BJ (cell line): ENCODE measurements at regions not wholly inside any gene's neighbourhood (a gene's known extent, or its start where the extent isn't known, plus 50 kb on each side); places are given as distances from the start of the nearest gene placed in this dataset.
"Not testable (repeated sequence)": the region's sequence is repeated elsewhere in the genome, so short reads cannot be mapped to it uniquely, and the experiment has no call there.

Experiments used
- CTCF ChIA-PET: fragments of 350-600 bp; formaldehyde crosslinking; extraction: SDS; loops from one replicate; lab custom pipeline; 2021; ENCODE audit warnings: antibody characterized with exemption, inconsistent platforms; lab: Yijun Ruan, JAX
- POLR2A ChIA-PET: fragments of 300-600 bp; sonication (Branson Sonifier 250); formaldehyde crosslinking; extraction: SDS; loops from one replicate; lab custom pipeline; 2021; ENCODE audit warnings: antibody characterized with exemption; lab: Charles Lee
- DNase-seq: peaks from one replicate; pipeline ENCODE4 v3.0.0-alpha.2; 2011; ENCODE audit warnings: low read depth
- H3K27me3 ChIP-seq: 2 replicates; pipeline ENCODE4 v1.6.0; 2011; ENCODE audit warnings: low read length; ENCODE audit not compliant: control insufficient read depth, insufficient read depth
- H3K36me3 ChIP-seq: 2 replicates; pipeline ENCODE4 v1.5.1; 2011; ENCODE audit warnings: low read length; ENCODE audit not compliant: control insufficient read depth, insufficient read depth
- H3K4me3 ChIP-seq: 2 replicates; pipeline ENCODE4 v1.5.1; 2011; ENCODE audit warnings: low read depth, mild to moderate bottlenecking, control low read depth, low read length
- CTCF ChIP-seq: IDR thresholded peaks from 2 replicates; pipeline ENCODE4 v1.5.1; 2011; ENCODE audit warnings: low read depth, mild to moderate bottlenecking, control low read depth, inconsistent platforms, low read length, moderate library complexity; ENCODE audit not compliant: insufficient read depth

- Histone ChIP-seq H3K4me3 (no peak overlapping the region), H3K36me3 (no peaks in the 10 kb centered on the region), H3K27me3 (no peaks in the 10 kb centered on the region)
- ChIA-PET POLR2A (no interaction called here), CTCF (no interaction called here)
- DNase-seq: no peak
- no peak for TF ChIP-seq CTCF
Measured at GRCh38 chrX:40908857-40909475, 173.6 kb upstream of the MED14 start.

GRCh38 chrX:40912166-40912565, 173.1 kb upstream of the USP9X start:
- ChIA-PET CTCF (interaction anchor here (1.1 kb wide), 1 partner anchor 27 kb away, joined by 3 read pairs; no protein-coding TSS in a partner anchor), POLR2A (no interaction called here)
- Histone ChIP-seq H3K27me3 (no peaks in the 10 kb centered on the region), H3K36me3 (no peaks in the 10 kb centered on the region), H3K4me3 (no peak overlapping the region)
- no peak for TF ChIP-seq CTCF
- DNase-seq: no peak

- CTCF ChIA-PET: interaction anchor here (1.1 kb wide), 1 partner anchor 27 kb away, joined by 3 read pairs; no protein-coding TSS in a partner anchor
- Histone ChIP-seq H3K4me3 (no peak overlapping the region), H3K36me3 (no peaks in the 10 kb centered on the region), H3K27me3 (no peaks in the 10 kb centered on the region)
- no peak for DNase-seq
- POLR2A ChIA-PET: no interaction called here
- TF ChIP-seq CTCF: no peak
Measured at GRCh38 chrX:40912576-40912975, 172.7 kb upstream of the USP9X start.

- no peak overlapping the region for H3K4me3 ChIP-seq
- no peaks in the 10 kb centered on the region for H3K36me3 ChIP-seq
- no peak for DNase-seq
- H3K27me3 ChIP-seq: no peaks in the 10 kb centered on the region
- TF ChIP-seq CTCF: no peak
- ChIA-PET POLR2A (no interaction called here), CTCF (interaction anchor here (0.6 to 1.2 kb wide), 2 partner anchors 28 to 148 kb away, joined by 3 read pairs; no protein-coding TSS in a partner anchor)
Measured at GRCh38 chrX:40920351-40920750, 164.9 kb upstream of the USP9X start.

- CTCF ChIA-PET: no interaction called here
- DNase-seq: no peak
- H3K36me3 ChIP-seq: no peaks in the 10 kb centered on the region
- H3K27me3 ChIP-seq: no peaks in the 10 kb centered on the region
- POLR2A ChIA-PET: no interaction called here
- no peak overlapping the region for H3K4me3 ChIP-seq
- TF ChIP-seq CTCF: peak; percentile 36; the same call in 1 of the 2 replicates
Measured at GRCh38 chrX:40922307-40922706, 162.9 kb upstream of the USP9X start.

- H3K36me3 ChIP-seq, H3K4me3 ChIP-seq, POLR2A ChIA-PET, DNase-seq, H3K27me3 ChIP-seq: not testable (repeated sequence)
- CTCF ChIA-PET: interaction anchor here (0.6 to 0.9 kb wide), 2 partner anchors 244 to 275 kb away, joined by 3 read pairs; no protein-coding TSS in a partner anchor
Measured at GRCh38 chrX:40926739-40927427, 158.4 kb upstream of the USP9X start.
